Fibroblast of mammary gland (primary cell): ENCODE measurements at regions not wholly inside any gene's neighbourhood (a gene's known extent, or its start where the extent isn't known, plus 50 kb on each side); places are given as distances from the start of the nearest gene placed in this dataset.

Experiments used
- DNase-seq: peaks from one replicate; pipeline ENCODE4 v3.0.0-alpha.2; 2010; ENCODE audit warnings: low read depth
- H3K4me3 ChIP-seq: 2 replicates; pipeline ENCODE4 v1.5.1; 2011; ENCODE audit warnings: low read depth, mild to moderate bottlenecking, low read length, moderate library complexity; ENCODE audit not compliant: control insufficient read depth
- TF ChIP-seq, protein P1 (sequence below): conservative IDR thresholded peaks from 2 replicates; pipeline ENCODE4 v1.5.1; 2011; ENCODE audit warnings: low read depth, low read length, inconsistent platforms; ENCODE audit not compliant: control insufficient read depth, insufficient read depth

DNA sequence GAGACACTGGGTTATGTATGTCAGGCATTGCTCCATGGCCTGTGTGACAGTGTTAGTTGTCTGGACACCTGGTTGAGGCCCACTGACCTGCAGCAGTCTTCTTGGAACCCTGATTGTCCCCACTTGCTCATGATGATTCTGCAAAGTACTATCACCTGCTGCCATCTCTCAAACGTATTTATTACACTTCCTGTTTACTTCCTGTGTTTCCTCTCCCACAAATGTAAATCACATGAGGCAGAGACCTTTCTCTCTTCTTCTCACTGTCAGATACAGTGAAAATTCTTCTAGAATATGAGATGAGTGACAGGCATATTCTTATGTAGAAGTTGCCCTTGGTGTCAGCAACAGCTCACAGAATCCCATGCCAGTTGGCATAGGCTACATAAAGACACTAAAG is 186.9 kb upstream of the CNTN1 start:
- no peak overlapping the region for H3K4me3 ChIP-seq
- DNase-seq: no peak
- TF ChIP-seq, protein P1, sequence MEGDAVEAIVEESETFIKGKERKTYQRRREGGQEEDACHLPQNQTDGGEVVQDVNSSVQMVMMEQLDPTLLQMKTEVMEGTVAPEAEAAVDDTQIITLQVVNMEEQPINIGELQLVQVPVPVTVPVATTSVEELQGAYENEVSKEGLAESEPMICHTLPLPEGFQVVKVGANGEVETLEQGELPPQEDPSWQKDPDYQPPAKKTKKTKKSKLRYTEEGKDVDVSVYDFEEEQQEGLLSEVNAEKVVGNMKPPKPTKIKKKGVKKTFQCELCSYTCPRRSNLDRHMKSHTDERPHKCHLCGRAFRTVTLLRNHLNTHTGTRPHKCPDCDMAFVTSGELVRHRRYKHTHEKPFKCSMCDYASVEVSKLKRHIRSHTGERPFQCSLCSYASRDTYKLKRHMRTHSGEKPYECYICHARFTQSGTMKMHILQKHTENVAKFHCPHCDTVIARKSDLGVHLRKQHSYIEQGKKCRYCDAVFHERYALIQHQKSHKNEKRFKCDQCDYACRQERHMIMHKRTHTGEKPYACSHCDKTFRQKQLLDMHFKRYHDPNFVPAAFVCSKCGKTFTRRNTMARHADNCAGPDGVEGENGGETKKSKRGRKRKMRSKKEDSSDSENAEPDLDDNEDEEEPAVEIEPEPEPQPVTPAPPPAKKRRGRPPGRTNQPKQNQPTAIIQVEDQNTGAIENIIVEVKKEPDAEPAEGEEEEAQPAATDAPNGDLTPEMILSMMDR: no peak

GRCh38 chr12:40508421-40508820 is 183.8 kb upstream of the CNTN1 start:
- DNase-seq: no peak
- TF ChIP-seq, protein P1: no peak
- H3K4me3 ChIP-seq: no peak overlapping the region

GRCh38 chr12:40511341-40511740 is 180.9 kb upstream of the CNTN1 start:
- TF ChIP-seq, protein P1: no peak
- H3K4me3 ChIP-seq: no peak overlapping the region
- no peak for DNase-seq

- no peak for DNase-seq
- TF ChIP-seq, protein P1: no peak
- no peak overlapping the region for H3K4me3 ChIP-seq
Measured at GRCh38 chr12:40515041-40515816, 177.0 kb upstream of the CNTN1 start.

DNA sequence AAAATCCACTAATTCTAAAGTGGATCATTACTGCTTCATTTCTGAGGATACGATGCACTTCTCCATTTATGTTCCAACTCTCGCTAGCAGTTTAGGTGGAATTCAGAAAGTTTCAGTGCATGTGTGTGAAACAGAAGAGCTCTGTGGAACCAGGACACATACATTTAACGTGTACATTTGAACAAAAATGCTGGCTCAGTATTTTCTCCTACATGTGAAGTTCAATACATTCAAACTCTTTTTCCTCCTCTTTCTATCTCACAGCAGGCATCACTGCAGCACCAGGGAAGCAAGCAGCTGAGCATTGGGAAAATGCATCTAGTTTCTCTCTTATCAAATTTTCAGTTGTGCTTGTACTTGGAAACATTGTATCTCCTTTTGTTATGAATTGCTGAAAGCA is 169.4 kb upstream of the CNTN1 start:
- no peak for DNase-seq
- TF ChIP-seq, protein P1: no peak

DNA sequence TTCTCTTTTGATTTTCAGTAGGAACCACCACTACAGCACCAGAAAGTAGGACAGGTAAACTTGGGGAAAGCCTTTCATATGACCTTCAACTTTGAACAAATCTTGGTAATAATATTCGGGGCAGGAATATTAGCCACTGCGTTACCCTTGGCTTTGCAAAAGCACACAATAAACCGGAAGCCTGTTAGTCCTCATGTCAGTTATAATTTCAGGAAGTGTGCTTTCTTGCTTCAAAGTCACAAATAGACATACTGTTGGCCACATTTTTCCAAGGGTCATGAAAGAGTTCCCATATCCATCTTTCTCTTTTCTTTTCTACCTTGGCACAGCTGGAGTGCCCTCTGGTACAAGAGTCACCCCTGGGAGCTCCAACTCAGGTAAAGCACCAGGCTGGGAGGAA is 167.2 kb upstream of the CNTN1 start:
- no peak overlapping the region for H3K4me3 ChIP-seq
- DNase-seq: no peak
- TF ChIP-seq, protein P1: no peak

More for the DNA sequence above, 169.4 kb upstream of the CNTN1 start:
- H3K4me3 ChIP-seq: no peak overlapping the region
